Karpas-422 (cell line): ENCODE measurements at regions not wholly inside any gene's neighbourhood (a gene's known extent, or its start where the extent isn't known, plus 50 kb on each side); places are given as distances from the start of the nearest gene placed in this dataset.

Source experiments
- DNase-seq: peaks from one replicate; pipeline ENCODE4 v3.0.0-alpha.2; 2015
- H2AFZ ChIP-seq: fragments of 200-600 bp; sonication (generic); 2 replicates; pipeline ENCODE4 v1.6.1; 2014; ENCODE audit warnings: antibody characterized with exemption, low read length, mixed read lengths
- H3K27ac ChIP-seq: fragments of 200-600 bp; sonication (generic); 2 replicates; pipeline ENCODE4 v1.5.1; 2014; ENCODE audit warnings: mild to moderate bottlenecking, low read length, moderate library complexity
- H3K27me3 ChIP-seq: fragments of 200-600 bp; sonication (generic); 2 replicates; pipeline ENCODE4 v1.6.1; 2014; ENCODE audit warnings: low read length, mixed read lengths
- H3K36me3 ChIP-seq: fragments of 200-600 bp; sonication (generic); 2 replicates; pipeline ENCODE4 v1.6.1; 2014; ENCODE audit warnings: low read length, mixed read lengths; ENCODE audit not compliant: insufficient read depth
- H3K4me1 ChIP-seq: fragments of 200-600 bp; sonication (generic); 2 replicates; pipeline ENCODE4 v1.6.1; 2014; ENCODE audit warnings: mild to moderate bottlenecking, low read length, mixed read lengths
- H3K4me2 ChIP-seq: fragments of 200-600 bp; sonication (generic); 2 replicates; pipeline ENCODE4 v1.6.1; 2014; ENCODE audit warnings: low read length, low read depth, mild to moderate bottlenecking; ENCODE audit not compliant: poor library complexity, severe bottlenecking
- H3K4me3 ChIP-seq: fragments of 200-600 bp; sonication (generic); 2 replicates; pipeline ENCODE4 v1.5.1; 2014; ENCODE audit warnings: mild to moderate bottlenecking, antibody characterized with exemption, low read length, mixed read lengths
- H3K79me2 ChIP-seq: fragments of 200-600 bp; sonication (generic); 2 replicates; pipeline ENCODE4 v1.6.1; 2014; ENCODE audit warnings: mild to moderate bottlenecking, low read length, mixed read lengths
- H3K9ac ChIP-seq: fragments of 200-600 bp; sonication (generic); 2 replicates; pipeline ENCODE4 v1.6.0; 2014; ENCODE audit warnings: low read length
- H3K9me2 ChIP-seq: fragments of 200-600 bp; sonication (generic), shearing (Covaris generic); replicated peaks from 2 replicates; pipeline ENCODE4 v1.6.0; 2014; ENCODE audit warnings: mild to moderate bottlenecking, low read length, moderate library complexity; ENCODE audit not compliant: insufficient read depth
- H3K9me3 ChIP-seq: fragments of 300-700, 200-600 bp; sonication (generic); 2 replicates; pipeline ENCODE4 v1.6.1; 2014; ENCODE audit warnings: low read length, mixed read lengths
- H4K20me1 ChIP-seq: fragments of 200-600 bp; sonication (generic); 2 replicates; pipeline ENCODE4 v1.6.1; 2014; ENCODE audit warnings: mild to moderate bottlenecking, antibody characterized with exemption, low read length, low read depth; ENCODE audit not compliant: insufficient read depth

- no peak overlapping the region for H3K9ac ChIP-seq
Observed at GRCh38 chr13:76711550-76712182, 174.5 kb downstream of the KCTD12 start.

GRCh38 chr13:76709851-76710250 is 176.4 kb downstream of the KCTD12 start:
- no peaks in the 10 kb centered on the region for H3K9me3 ChIP-seq
- no peak for DNase-seq
- no peaks in the 10 kb centered on the region for H3K27me3 ChIP-seq
- no peak overlapping the region for H3K27ac ChIP-seq
- H3K36me3 ChIP-seq, result no peaks in the 10 kb centered on the region
- H3K4me2 ChIP-seq, result no peak overlapping the region
- no peak overlapping the region for H2AFZ ChIP-seq
- no peaks in the 10 kb centered on the region for H4K20me1 ChIP-seq
- H3K4me3 ChIP-seq, result no peak overlapping the region
- H3K4me1 ChIP-seq, result no peaks in the 10 kb centered on the region
- no peak overlapping the region for H3K9ac ChIP-seq
- no peaks in the 10 kb centered on the region for H3K79me2 ChIP-seq
- no peaks in the 10 kb centered on the region for H3K9me2 ChIP-seq

More at GRCh38 chr13:76711550-76712182, 174.5 kb downstream of the KCTD12 start:
- Histone ChIP-seq H3K4me1 (no peaks in the 10 kb centered on the region), H3K79me2 (no peaks in the 10 kb centered on the region), H2AFZ (no peak overlapping the region), H4K20me1 (no peaks in the 10 kb centered on the region), H3K4me3 (no peak overlapping the region), H3K9me3 (no peaks in the 10 kb centered on the region), H3K9me2 (no peaks in the 10 kb centered on the region), H3K36me3 (no peaks in the 10 kb centered on the region), H3K27me3 (no peaks in the 10 kb centered on the region), H3K4me2 (no peak overlapping the region), H3K27ac (no peak overlapping the region)
- no peak for DNase-seq

DNA sequence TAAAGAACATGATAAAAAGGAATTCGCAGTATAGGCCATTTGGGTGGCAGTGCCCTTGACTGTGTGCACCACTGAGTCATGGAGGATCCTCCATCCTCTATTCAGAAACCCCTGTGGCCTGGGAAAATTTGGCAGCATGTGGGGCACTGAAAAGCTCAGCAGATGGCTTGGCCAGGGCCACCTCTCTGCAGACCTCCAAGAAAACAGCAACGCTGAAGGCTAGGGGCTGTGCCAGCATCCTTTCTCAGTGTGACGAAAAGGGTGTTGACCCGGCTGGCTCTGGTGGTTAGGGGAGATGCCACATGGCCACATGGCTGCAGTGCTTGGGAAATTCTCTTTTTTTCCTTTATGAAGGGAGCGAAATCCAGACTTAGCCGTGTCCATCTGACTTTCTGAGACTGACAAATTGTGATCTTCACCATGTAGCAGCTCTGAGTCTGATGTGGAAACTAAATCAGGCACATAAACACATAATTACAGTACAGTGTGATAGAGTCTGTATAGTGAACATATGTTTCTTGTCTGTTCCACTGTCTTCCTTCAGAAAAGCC is 178.0 kb downstream of the KCTD12 start:
- Histone ChIP-seq H2AFZ (no peak overlapping the region), H3K9ac (no peak overlapping the region), H3K4me1 (no peaks in the 10 kb centered on the region), H3K4me3 (no peak overlapping the region), H3K4me2 (no peak overlapping the region), H3K27me3 (no peaks in the 10 kb centered on the region), H3K79me2 (no peaks in the 10 kb centered on the region), H3K9me3 (no peaks in the 10 kb centered on the region), H3K9me2 (no peaks in the 10 kb centered on the region), H3K27ac (no peak overlapping the region), H3K36me3 (no peaks in the 10 kb centered on the region), H4K20me1 (no peaks in the 10 kb centered on the region)
- DNase-seq, result no peak

DNA sequence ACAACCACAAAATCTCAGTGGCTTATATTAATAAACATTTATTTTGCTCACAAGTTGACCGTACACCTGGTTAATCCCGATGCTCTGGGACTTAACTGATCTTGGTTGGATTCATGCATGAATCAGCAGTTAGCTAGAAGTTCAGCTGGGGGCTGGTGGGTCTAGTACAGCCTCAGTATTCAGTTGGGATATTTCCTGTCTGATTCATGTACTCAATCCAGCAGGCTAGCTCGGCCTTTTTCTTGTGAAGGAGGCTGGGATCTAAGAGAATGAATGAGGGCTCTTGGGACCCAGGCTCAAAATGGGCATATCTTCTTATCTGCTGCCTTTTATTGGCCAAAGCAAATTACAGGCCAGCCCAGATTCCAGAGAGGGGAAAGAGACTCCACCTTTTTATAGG is 178.8 kb downstream of the KCTD12 start:
- Histone ChIP-seq H3K9me3 (no peaks in the 10 kb centered on the region), H3K4me1 (no peaks in the 10 kb centered on the region), H3K4me2 (no peak overlapping the region), H3K4me3 (no peak overlapping the region), H2AFZ (no peak overlapping the region), H3K27ac (no peak overlapping the region), H3K9ac (no peak overlapping the region), H3K9me2 (no peaks in the 10 kb centered on the region), H3K79me2 (no peaks in the 10 kb centered on the region), H3K36me3 (no peaks in the 10 kb centered on the region), H3K27me3 (no peaks in the 10 kb centered on the region), H4K20me1 (no peaks in the 10 kb centered on the region)
- DNase-seq, result no peak

DNA sequence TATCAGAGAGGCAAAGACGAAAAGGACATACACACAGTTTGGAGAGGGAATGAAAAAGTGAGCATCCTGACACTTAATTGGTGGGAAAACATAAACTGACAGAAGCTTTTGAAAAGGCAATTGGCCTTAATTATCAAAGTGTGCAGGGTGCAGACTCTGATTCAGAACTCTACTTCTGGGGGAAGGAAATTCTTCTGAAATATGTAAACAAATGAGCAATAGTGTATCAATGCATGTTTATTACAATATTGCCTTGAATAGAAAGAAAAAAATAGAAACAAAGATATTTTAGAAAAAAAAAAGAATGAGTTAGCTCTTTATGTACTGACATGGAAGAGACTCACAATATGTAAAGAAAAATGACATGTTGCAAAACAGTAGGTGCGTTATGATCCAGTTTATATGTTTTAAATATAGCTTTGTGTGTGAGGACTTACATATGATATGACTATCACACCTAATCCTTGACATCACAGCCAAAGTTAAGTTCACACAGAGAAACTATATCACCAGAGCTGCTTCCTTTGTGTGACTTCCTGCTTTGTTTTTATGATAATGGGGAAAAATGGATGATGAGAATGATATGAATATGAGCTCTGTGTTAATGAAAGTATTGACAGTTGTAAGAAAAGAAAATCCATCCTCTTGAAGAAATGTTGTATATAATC is 182.4 kb downstream of the KCTD12 start:
- Histone ChIP-seq H3K9me3 (no peaks in the 10 kb centered on the region), H3K4me1 (no peaks in the 10 kb centered on the region), H3K4me3 (no peak overlapping the region), H2AFZ (no peak overlapping the region), H3K36me3 (no peaks in the 10 kb centered on the region), H3K27me3 (no peaks in the 10 kb centered on the region), H3K9ac (no peak overlapping the region), H3K4me2 (no peak overlapping the region), H4K20me1 (no peaks in the 10 kb centered on the region), H3K9me2 (no peaks in the 10 kb centered on the region), H3K79me2 (no peaks in the 10 kb centered on the region), H3K27ac (no peak overlapping the region)
- no peak for DNase-seq

DNA sequence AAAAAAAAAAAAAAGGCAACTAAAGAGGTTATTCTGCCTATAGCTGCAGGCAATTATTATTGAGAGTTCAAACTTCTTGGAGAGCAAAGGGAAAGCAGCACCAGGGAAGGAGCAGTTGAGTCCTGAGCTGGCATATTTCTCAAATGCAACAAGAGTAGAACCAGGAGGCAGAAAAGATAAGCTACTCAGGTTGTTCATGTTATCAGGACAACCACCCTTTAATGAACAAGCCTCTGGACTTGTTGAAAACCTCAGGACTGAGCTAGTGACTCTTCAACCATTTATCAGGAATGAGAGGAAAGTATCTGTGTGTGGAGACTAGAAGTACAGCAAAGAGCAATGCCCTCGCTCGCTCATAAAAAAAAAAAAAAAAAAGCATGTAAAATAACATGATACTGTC is 183.0 kb downstream of the KCTD12 start:
- no peak overlapping the region for H3K4me3 ChIP-seq
- no peak overlapping the region for H3K27ac ChIP-seq
- H3K4me1 ChIP-seq, result no peaks in the 10 kb centered on the region
- H3K9me2 ChIP-seq, result no peaks in the 10 kb centered on the region
- no peaks in the 10 kb centered on the region for H3K79me2 ChIP-seq
- no peaks in the 10 kb centered on the region for H3K36me3 ChIP-seq
- no peak for DNase-seq
- no peaks in the 10 kb centered on the region for H3K9me3 ChIP-seq
- H4K20me1 ChIP-seq, result no peaks in the 10 kb centered on the region
- no peak overlapping the region for H3K4me2 ChIP-seq
- H2AFZ ChIP-seq, result no peak overlapping the region
- no peak overlapping the region for H3K9ac ChIP-seq
- H3K27me3 ChIP-seq, result no peaks in the 10 kb centered on the region

GRCh38 chr13:76697288-76697687 is 188.9 kb downstream of the KCTD12 start:
- Histone ChIP-seq H3K9ac (no peak overlapping the region), H3K9me2 (no peaks in the 10 kb centered on the region), H2AFZ (no peak overlapping the region), H3K4me3 (no peak overlapping the region), H3K4me2 (no peak overlapping the region), H3K27ac (no peak overlapping the region), H4K20me1 (no peaks in the 10 kb centered on the region), H3K79me2 (no peaks in the 10 kb centered on the region), H3K36me3 (no peaks in the 10 kb centered on the region), H3K27me3 (no peaks in the 10 kb centered on the region), H3K9me3 (no peaks in the 10 kb centered on the region), H3K4me1 (no peaks in the 10 kb centered on the region)
- DNase-seq, result no peak

DNA sequence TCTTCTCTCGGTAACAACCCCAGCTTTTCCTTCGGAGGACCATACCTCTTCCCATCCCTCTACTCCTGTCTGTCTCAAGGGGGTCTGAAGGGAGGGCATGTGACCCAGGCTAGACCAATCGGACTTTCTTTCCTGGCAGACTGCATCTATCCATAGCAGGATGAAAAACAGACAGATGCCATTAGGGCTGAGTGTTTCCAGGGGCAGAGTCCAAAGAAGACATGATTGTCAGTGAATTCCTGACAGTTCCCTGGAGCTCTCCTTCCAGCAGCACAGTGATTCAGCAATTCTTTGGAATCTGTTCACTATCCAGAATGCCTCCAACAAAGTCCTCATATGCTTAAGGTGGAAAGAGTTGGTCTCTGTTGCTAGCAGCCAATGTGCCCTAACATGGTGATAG is 189.8 kb downstream of the KCTD12 start:
- Histone ChIP-seq H3K79me2 (no peaks in the 10 kb centered on the region), H3K4me2 (no peak overlapping the region), H3K9me2 (no peaks in the 10 kb centered on the region), H3K36me3 (no peaks in the 10 kb centered on the region), H3K4me1 (no peaks in the 10 kb centered on the region), H3K27ac (no peak overlapping the region), H3K9ac (no peak overlapping the region), H3K27me3 (no peaks in the 10 kb centered on the region), H2AFZ (no peak overlapping the region), H3K4me3 (no peak overlapping the region), H4K20me1 (no peaks in the 10 kb centered on the region), H3K9me3 (no peaks in the 10 kb centered on the region)
- no peak for DNase-seq
